SK-N-SH treated with all-trans-retinoic acid at 6 μM for 48 hours (cell line): ENCODE measurements at regions not wholly inside any gene's neighbourhood (a gene's known extent, or its start where the extent isn't known, plus 50 kb on each side); places are given as distances from the start of the nearest gene placed in this dataset.

Source experiments
- ATAC-seq: fragments of 200-7000 bp; cut with Tn5 transposase; 3 replicates; pipeline ENCODE4 v1.9.1; 2020; ENCODE audit warnings: mild to moderate bottlenecking, moderate library complexity
- ARNTL ChIP-seq: fragments of 450-650 bp; formaldehyde crosslinking; IDR thresholded peaks from 2 replicates; pipeline ENCODE4 v1.5.0; 2020; ENCODE audit warnings: low read depth, mild to moderate bottlenecking, moderate library complexity, borderline replicate concordance
- BACH2 ChIP-seq: fragments of 250-450 bp; sonication (Bioruptor Pico); IDR thresholded peaks from 2 replicates; pipeline ENCODE4 v1.9.0; 2021; ENCODE audit warnings: mild to moderate bottlenecking, borderline replicate concordance
- CSRNP3 ChIP-seq: fragments of 250-450 bp; sonication (Bioruptor Pico); IDR thresholded peaks from 2 replicates; pipeline ENCODE4 v1.5.1; 2021; ENCODE audit warnings: mild to moderate bottlenecking, moderate library complexity
- ISL1 ChIP-seq: fragments of 250-450 bp; sonication (Bioruptor Pico); IDR thresholded peaks from 2 replicates; pipeline ENCODE4 v2.1.2; 2022; ENCODE audit warnings: mild to moderate bottlenecking, moderate library complexity
- POU6F1 ChIP-seq: fragments of 250-450 bp; sonication (Bioruptor Pico); IDR thresholded peaks from 2 replicates; pipeline ENCODE4 v1.8.0; 2021; ENCODE audit warnings: low read depth, mild to moderate bottlenecking, moderate library complexity, borderline replicate concordance
- RARB ChIP-seq: fragments of 250-450 bp; sonication (Bioruptor Pico); IDR thresholded peaks from 2 replicates; pipeline ENCODE4 v1.8.0; 2021; ENCODE audit warnings: mild to moderate bottlenecking, moderate library complexity
- TCF4 ChIP-seq: fragments of 250-450 bp; sonication (Bioruptor Pico); IDR thresholded peaks from 2 replicates; pipeline ENCODE4 v1.8.0; 2021; ENCODE audit warnings: mild to moderate bottlenecking, moderate library complexity, borderline replicate concordance
- TOX ChIP-seq: fragments of 250-450 bp; sonication (Bioruptor Pico); IDR thresholded peaks from 2 replicates; pipeline ENCODE4 v1.8.0; 2021; ENCODE audit warnings: mild to moderate bottlenecking, moderate library complexity, borderline replicate concordance
- ZFP3 ChIP-seq: fragments of 250-450 bp; sonication (Bioruptor Pico); IDR thresholded peaks from 2 replicates; pipeline ENCODE4 v1.5.0; 2020; ENCODE audit warnings: mild to moderate bottlenecking, moderate library complexity
- ZFP30 ChIP-seq: fragments of 450-650 bp; formaldehyde crosslinking; IDR thresholded peaks from 2 replicates; pipeline ENCODE4 v1.5.0; 2022; ENCODE audit warnings: mild to moderate bottlenecking, moderate library complexity
- TF ChIP-seq, protein P1 (sequence below): fragments of 250-450 bp; sonication (Bioruptor Pico); IDR thresholded peaks from 2 replicates; pipeline ENCODE4 v1.5.1; 2020; ENCODE audit warnings: low read depth, mild to moderate bottlenecking, moderate library complexity
- TF ChIP-seq, protein P2 (sequence below): fragments of 250-450 bp; sonication (Bioruptor Pico); IDR thresholded peaks from 2 replicates; pipeline ENCODE4 v1.5.0; 2020; ENCODE audit warnings: mild to moderate bottlenecking, moderate library complexity
- TF ChIP-seq, protein P3 (sequence below): fragments of 250-450 bp; sonication (Bioruptor Pico); IDR thresholded peaks from 2 replicates; pipeline ENCODE4 v1.8.0; 2020; ENCODE audit warnings: mild to moderate bottlenecking, moderate library complexity, borderline replicate concordance

- no peak for ATAC-seq
- TF ChIP-seq ZFP3, result no peak
- TF ChIP-seq RARB (CRISPR knock-in tag), result no peak
- no peak for TF ChIP-seq TOX (CRISPR knock-in tag)
Measured at GRCh38 chr14:101082436-101083384, 179.2 kb upstream of the RTL1 start.

DNA sequence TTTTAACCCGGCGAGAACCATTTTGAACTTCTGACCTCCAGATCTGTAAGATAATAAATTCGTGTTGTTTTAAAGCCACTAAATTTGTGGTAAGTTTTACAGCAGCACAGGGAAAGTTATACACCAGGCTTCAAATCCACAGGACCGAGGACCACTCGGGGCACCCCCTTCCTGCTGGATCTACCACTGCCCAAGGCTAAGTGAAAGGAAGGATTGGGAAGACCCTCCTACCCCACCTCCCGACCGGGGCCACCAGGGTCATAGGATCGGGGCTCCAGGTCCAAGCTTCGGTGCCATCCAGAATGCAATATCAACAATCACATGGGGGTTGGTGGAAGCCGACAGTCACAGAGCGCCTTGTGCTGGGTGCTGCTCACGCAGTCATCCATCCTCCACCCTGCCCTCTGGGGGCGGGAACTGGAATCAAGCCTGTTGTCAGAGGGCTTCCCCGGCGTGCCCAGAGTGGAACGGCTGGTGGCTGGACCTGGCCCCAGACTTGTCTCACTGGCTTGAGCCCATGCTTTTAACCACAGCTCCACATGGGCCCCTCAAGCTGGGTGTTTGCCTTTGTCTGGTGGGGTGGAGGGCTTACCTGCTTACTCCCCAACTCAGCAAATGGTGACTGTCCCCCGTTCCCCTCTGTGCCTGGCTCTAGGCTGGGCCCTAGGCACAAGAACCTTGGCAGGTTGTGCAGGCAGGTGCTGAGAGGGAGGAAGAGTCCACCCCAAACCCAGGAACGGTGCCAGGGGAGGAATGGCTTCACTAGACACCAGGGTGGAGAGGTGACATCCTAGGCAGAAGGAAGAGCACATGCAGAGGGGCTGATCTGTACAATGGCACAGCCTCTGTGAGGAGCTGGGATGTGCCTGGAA lies 180.3 kb upstream of the RTL1 start:
- TF ChIP-seq ZFP30 (CRISPR knock-in tag), result no peak
- TF ChIP-seq, protein P1, sequence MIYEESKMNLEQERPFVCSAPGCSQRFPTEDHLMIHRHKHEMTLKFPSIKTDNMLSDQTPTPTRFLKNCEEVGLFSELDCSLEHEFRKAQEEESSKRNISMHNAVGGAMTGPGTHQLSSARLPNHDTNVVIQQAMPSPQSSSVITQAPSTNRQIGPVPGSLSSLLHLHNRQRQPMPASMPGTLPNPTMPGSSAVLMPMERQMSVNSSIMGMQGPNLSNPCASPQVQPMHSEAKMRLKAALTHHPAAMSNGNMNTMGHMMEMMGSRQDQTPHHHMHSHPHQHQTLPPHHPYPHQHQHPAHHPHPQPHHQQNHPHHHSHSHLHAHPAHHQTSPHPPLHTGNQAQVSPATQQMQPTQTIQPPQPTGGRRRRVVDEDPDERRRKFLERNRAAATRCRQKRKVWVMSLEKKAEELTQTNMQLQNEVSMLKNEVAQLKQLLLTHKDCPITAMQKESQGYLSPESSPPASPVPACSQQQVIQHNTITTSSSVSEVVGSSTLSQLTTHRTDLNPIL (CRISPR knock-in tag), result no peak
- TF ChIP-seq, protein P2, sequence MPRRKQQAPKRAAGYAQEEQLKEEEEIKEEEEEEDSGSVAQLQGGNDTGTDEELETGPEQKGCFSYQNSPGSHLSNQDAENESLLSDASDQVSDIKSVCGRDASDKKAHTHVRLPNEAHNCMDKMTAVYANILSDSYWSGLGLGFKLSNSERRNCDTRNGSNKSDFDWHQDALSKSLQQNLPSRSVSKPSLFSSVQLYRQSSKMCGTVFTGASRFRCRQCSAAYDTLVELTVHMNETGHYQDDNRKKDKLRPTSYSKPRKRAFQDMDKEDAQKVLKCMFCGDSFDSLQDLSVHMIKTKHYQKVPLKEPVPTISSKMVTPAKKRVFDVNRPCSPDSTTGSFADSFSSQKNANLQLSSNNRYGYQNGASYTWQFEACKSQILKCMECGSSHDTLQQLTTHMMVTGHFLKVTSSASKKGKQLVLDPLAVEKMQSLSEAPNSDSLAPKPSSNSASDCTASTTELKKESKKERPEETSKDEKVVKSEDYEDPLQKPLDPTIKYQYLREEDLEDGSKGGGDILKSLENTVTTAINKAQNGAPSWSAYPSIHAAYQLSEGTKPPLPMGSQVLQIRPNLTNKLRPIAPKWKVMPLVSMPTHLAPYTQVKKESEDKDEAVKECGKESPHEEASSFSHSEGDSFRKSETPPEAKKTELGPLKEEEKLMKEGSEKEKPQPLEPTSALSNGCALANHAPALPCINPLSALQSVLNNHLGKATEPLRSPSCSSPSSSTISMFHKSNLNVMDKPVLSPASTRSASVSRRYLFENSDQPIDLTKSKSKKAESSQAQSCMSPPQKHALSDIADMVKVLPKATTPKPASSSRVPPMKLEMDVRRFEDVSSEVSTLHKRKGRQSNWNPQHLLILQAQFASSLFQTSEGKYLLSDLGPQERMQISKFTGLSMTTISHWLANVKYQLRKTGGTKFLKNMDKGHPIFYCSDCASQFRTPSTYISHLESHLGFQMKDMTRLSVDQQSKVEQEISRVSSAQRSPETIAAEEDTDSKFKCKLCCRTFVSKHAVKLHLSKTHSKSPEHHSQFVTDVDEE (CRISPR knock-in tag), result no peak
- TF ChIP-seq RARB (CRISPR knock-in tag), result no peak
- no peak for TF ChIP-seq CSRNP3 (CRISPR knock-in tag)
- no peak for TF ChIP-seq ARNTL (CRISPR knock-in tag)
- TF ChIP-seq, protein P3, sequence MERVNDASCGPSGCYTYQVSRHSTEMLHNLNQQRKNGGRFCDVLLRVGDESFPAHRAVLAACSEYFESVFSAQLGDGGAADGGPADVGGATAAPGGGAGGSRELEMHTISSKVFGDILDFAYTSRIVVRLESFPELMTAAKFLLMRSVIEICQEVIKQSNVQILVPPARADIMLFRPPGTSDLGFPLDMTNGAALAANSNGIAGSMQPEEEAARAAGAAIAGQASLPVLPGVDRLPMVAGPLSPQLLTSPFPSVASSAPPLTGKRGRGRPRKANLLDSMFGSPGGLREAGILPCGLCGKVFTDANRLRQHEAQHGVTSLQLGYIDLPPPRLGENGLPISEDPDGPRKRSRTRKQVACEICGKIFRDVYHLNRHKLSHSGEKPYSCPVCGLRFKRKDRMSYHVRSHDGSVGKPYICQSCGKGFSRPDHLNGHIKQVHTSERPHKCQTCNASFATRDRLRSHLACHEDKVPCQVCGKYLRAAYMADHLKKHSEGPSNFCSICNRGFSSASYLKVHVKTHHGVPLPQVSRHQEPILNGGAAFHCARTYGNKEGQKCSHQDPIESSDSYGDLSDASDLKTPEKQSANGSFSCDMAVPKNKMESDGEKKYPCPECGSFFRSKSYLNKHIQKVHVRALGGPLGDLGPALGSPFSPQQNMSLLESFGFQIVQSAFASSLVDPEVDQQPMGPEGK (CRISPR knock-in tag), result no peak
- TF ChIP-seq ISL1 (CRISPR knock-in tag), result no peak
- TF ChIP-seq, all 23 proteins: peak for 0
- no peak for ATAC-seq

- TF ChIP-seq POU6F1, result no peak
- no peak for TF ChIP-seq TCF4 (CRISPR knock-in tag)
- TF ChIP-seq CSRNP3 (CRISPR knock-in tag), result no peak
- no peak for TF ChIP-seq BACH2 (CRISPR knock-in tag)
- no peak for ATAC-seq
Measured at GRCh38 chr14:101084436-101084826, 180.9 kb upstream of the RTL1 start.
